CD4-positive, alpha-beta T cell treated with Interleukin-1 beta for 1 hour (primary cell): ENCODE measurements at regions not wholly inside any gene's neighbourhood (a gene's known extent, or its start where the extent isn't known, plus 50 kb on each side); places are given as distances from the start of the nearest gene placed in this dataset.
"Not testable (repeated sequence)": the region's sequence is repeated elsewhere in the genome, so short reads cannot be mapped to it uniquely, and the experiment has no call there.

Experiments
- DNase-seq, 2 donors: peaks; one replicate each; pipeline ENCODE4 v3.0.0-alpha.2; 2020 to 2022

- no peak for DNase-seq
These were observed 205.9 kb upstream of the LINGO1 start for GRCh38 chr15:77838595-77838994.

GRCh38 chr15:77838061-77838460 is 205.3 kb upstream of the LINGO1 start:
- no peak for DNase-seq

GRCh38 chr15:77837649-77838025 is 204.9 kb upstream of the LINGO1 start:
- no peak for DNase-seq

- DNase-seq: no peak
These were observed 204.4 kb upstream of the LINGO1 start for GRCh38 chr15:77836906-77837648.

GRCh38 chr15:77836121-77836692 is 203.5 kb upstream of the LINGO1 start:
- DNase-seq: no peak

GRCh38 chr15:77834276-77834990 is 201.7 kb upstream of the LINGO1 start:
- DNase-seq: no peak

GRCh38 chr15:77832874-77833273 is 200.2 kb upstream of the LINGO1 start:
- DNase-seq: no peak

- DNase-seq: no peak
These were observed 199.3 kb upstream of the LINGO1 start for GRCh38 chr15:77831986-77832385.

GRCh38 chr15:77830051-77830468 is 197.3 kb upstream of the LINGO1 start:
- no peak for DNase-seq

GRCh38 chr15:77829331-77829730 is 196.6 kb upstream of the LINGO1 start:
- DNase-seq: not testable (repeated sequence)

- no peak for DNase-seq
These were observed 195.1 kb upstream of the LINGO1 start for GRCh38 chr15:77827860-77828259.

- DNase-seq: no peak
These were observed 193.4 kb upstream of the LINGO1 start for GRCh38 chr15:77826006-77826695.

GRCh38 chr15:77825546-77825945 is 192.8 kb upstream of the LINGO1 start:
- no peak for DNase-seq

GRCh38 chr15:77825252-77825542 is 192.5 kb upstream of the LINGO1 start:
- DNase-seq: no peak

GRCh38 chr15:77824361-77825251 is 191.9 kb upstream of the LINGO1 start:
- DNase-seq: no peak

- no peak for DNase-seq
These were observed 191.0 kb upstream of the LINGO1 start for GRCh38 chr15:77823736-77824135.

- DNase-seq: no peak
These were observed 190.0 kb upstream of the LINGO1 start for GRCh38 chr15:77822631-77823230.

GRCh38 chr15:77821959-77822256 is 189.2 kb upstream of the LINGO1 start:
- no peak for DNase-seq

- DNase-seq: no peak
These were observed 188.7 kb upstream of the LINGO1 start for GRCh38 chr15:77821188-77821958.

GRCh38 chr15:77819851-77820728 is 187.4 kb upstream of the LINGO1 start:
- no peak for DNase-seq
